GM10266 (cell line): ENCODE measurements at regions not wholly inside any gene's neighbourhood (a gene's known extent, or its start where the extent isn't known, plus 50 kb on each side); places are given as distances from the start of the nearest gene placed in this dataset.

Source experiments
- DNase-seq: peaks from one replicate; pipeline ENCODE4 v3.0.0; 2012; ENCODE audit errors: extremely low spot score
- TF ChIP-seq, protein P1 (sequence below): IDR thresholded peaks from 2 replicates; pipeline ENCODE4 v1.5.1; 2012; ENCODE audit warnings: mild to moderate bottlenecking, low read depth; ENCODE audit not compliant: control insufficient read depth, insufficient read depth; ENCODE audit errors: missing control alignments

DNA sequence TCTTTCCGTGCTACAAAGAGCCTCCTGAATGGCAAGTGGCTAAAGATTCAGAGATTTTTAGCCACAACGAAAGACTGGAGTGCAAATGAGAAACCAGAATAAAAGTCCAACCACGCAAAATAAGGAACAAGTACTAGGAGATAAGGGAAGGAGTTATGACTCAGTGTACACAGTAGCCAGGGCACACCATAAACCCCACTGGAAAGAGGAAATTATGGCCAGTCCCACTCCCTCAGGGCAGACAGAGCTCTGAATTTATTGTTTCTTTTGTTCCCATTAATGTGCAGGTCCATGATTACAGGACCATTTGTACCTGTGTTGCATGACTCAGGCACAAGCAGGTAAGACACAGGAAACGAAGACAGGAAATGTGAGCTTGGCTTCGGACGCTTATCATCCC is 150.3 kb upstream of the PREP start:
- no peak for DNase-seq
- TF ChIP-seq, protein P1, sequence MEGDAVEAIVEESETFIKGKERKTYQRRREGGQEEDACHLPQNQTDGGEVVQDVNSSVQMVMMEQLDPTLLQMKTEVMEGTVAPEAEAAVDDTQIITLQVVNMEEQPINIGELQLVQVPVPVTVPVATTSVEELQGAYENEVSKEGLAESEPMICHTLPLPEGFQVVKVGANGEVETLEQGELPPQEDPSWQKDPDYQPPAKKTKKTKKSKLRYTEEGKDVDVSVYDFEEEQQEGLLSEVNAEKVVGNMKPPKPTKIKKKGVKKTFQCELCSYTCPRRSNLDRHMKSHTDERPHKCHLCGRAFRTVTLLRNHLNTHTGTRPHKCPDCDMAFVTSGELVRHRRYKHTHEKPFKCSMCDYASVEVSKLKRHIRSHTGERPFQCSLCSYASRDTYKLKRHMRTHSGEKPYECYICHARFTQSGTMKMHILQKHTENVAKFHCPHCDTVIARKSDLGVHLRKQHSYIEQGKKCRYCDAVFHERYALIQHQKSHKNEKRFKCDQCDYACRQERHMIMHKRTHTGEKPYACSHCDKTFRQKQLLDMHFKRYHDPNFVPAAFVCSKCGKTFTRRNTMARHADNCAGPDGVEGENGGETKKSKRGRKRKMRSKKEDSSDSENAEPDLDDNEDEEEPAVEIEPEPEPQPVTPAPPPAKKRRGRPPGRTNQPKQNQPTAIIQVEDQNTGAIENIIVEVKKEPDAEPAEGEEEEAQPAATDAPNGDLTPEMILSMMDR, result no peak

DNA sequence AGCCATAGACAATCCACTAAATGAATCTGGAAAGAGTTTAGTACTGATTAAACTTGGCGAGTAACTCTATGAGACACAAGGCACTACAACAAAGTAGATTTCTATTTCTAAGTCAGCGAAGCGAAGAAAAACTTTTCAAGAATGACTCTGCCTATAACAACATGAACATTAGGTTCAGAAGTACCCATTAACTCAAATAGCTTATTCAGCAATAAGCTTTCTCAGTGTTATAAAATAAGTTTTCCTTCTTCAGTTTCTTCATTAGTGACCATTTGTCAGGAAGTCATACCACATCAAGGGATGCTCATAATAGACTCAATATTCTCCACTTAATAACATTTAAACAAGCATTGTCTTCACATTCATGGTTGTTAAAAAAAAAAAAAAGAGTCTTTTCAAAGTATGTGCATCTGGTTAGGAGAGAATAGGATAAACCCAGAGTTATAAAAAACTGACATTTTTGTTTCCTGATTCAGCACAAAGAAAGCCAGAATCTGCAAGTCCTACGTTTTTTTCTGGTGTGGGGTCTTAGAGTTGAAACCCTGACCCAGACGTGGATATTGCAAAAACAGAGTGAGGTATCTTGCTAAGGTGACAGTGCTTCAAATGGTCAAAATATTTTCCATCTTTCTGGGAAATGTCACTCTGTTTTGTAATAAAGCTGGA is 148.2 kb upstream of the PREP start:
- TF ChIP-seq, protein P1, result no peak
- no peak for DNase-seq

DNA sequence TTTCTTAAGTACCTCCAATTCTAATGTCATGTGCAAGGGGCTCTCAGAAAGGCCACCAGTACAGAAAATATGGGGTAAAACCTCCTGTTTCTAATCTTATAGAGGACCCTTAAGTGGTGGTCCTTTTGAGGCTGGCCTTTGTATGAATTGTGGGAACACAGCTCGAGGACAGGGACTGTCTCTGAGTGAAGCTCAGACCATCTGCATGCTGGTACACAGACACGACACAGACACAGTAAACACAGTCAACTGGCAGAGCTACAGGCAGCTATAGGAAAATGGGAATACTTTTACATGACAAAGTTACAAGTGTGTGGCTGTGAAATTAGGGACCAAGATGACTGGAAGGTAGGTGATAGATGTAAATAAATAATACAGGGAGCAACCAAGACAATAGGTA is 143.9 kb upstream of the PREP start:
- DNase-seq, result no peak
- TF ChIP-seq, protein P1, result no peak

DNA sequence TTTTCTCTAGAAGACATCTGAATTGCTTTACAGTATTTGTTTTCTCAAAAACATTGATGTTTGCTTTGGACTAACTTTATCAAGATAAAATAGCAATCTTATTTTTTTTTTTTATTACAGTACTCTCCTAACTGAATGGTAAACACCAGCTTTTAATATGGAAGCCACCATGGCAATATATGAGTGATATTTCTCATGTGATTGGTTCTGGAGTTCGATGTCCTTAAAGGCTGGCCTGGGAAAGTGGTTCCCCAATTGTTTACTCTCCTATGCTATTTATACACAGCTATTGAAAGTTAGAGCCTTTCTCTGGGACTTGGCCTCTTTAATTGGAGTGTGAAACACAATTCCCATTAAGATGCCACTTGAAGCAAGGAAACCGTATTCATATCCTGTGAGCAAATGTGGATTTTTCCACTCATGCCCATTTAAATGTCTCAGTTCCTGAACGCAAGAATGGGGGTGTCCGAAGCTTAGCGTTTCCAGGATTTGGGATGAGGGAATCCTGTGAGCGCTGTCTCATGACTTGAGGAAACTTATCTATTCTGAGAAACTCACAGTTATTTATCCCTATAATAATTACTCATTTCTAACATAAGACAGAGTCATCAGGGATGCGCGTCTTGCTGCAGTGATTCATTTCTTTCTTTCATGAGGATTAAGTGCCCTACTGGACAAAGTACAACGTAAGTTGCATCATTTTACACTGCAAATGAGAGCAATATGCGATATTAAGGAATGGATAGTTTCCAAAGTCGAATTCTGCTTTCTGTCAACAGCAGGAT is 143.3 kb upstream of the PREP start:
- no peak for DNase-seq
- TF ChIP-seq, protein P1, result no peak

DNA sequence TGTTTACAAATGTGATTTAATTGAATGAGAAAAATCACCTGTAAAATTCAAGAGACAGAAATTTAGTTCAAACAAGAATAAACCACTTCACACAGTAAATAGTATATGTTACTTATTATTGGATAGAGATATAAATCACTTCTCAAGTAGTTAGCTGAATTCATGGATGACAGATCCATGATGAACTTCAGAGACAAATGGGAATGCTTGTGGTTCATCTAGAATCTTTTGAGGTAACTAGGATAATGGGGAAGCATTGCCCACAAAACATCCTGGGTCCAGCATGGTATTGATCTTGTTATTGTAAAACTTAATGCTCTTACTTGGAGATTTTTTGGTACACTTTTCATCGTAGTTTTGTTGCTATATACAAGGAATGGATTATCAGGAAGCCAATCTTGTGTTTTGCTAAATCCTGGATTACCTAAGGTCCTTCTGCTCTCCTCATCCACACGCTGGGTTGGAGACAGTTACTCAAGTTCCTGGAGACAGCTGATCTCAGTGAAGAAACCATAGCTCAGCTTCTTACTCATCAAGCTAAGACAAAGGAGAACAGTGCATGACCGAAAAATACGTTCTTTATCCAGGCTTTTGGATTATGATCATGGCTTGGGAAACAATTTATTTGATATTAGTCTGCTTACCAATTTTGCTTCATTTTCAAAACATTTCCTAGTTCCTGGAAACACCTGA is 142.5 kb upstream of the PREP start:
- TF ChIP-seq, protein P1, result no peak
- DNase-seq, result no peak

DNA sequence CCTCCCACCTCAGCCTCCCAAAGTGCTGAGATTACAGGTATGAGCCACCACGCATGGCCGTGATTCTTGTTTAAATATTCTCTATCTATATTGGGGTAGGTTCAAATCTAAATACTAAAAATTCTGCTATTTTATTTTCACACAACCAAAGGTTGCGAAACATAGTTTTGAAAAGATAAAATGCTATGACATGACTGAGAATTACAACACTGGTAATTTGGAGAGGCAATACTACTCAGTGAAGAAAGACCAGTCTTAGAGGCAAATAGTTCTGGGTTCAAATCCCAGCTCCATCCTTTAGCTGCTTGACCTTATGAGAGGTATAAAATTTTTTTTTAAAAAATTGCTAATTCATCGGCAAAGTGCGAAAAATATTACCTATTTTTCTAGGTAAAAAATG is 137.0 kb upstream of the PREP start:
- DNase-seq, result no peak
- TF ChIP-seq, protein P1, result no peak
